GM12892 (cell line): ENCODE measurements at regions not wholly inside any gene's neighbourhood (a gene's known extent, or its start where the extent isn't known, plus 50 kb on each side); places are given as distances from the start of the nearest gene placed in this dataset.

Experiments used
- POLR2A ChIP-seq: IDR thresholded peaks from 2 replicates; pipeline ENCODE4 v1.6.1; 2011; ENCODE audit warnings: low read depth, low read length, control low read depth
- POLR2AphosphoS5 ChIP-seq: IDR thresholded peaks from 2 replicates; pipeline ENCODE4 v1.6.1; 2011; ENCODE audit warnings: low read depth, low read length, control low read depth
- TAF1 ChIP-seq: IDR thresholded peaks from 2 replicates; pipeline ENCODE4 v1.6.1; 2011; ENCODE audit warnings: low read depth, mild to moderate bottlenecking, control low read depth, low read length, borderline replicate concordance

DNA sequence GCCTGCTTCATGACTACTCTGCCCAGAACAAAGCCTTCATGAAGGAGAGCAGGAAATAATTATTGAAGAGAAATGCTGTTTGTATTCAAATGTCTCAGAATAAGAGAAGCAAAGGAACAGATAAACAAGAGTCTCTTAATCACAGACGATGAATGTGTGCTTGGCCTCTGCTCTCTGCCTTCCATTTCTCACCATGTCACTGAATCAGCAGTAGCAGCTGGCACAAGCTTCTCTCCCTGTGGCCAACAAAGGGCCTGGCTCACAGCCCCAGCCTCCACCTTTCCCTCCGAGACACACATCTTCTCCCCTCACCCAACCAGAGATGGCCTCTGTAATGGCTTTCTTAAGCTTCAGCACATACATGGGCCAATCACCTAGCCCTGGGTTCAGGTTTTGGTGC is 128.1 kb upstream of the SLIT3 start:
- TF ChIP-seq POLR2A (no peak), POLR2AphosphoS5 (no peak), TAF1 (no peak)
